BE2C (cell line): ENCODE measurements at regions not wholly inside any gene's neighbourhood (a gene's known extent, or its start where the extent isn't known, plus 50 kb on each side); places are given as distances from the start of the nearest gene placed in this dataset.
A peak's percentile ranks its signal among the peaks of the same experiment; 100 is the strongest.

Source experiments
- DNase-seq: peaks from one replicate; pipeline ENCODE4 v3.0.0-alpha.2; 2020
- H3K27me3 ChIP-seq: fragments of 250-450 bp; sonication (Bioruptor Pico); 2 replicates; pipeline ENCODE4 v1.5.1; 2020; ENCODE audit warnings: mild to moderate bottlenecking
- H3K36me3 ChIP-seq: fragments of 250-450 bp; sonication (Bioruptor Pico); 2 replicates; pipeline ENCODE4 v1.5.1; 2020; ENCODE audit warnings: mild to moderate bottlenecking
- H3K4me1 ChIP-seq: fragments of 250-450 bp; sonication (Bioruptor Pico); 2 replicates; pipeline ENCODE4 v1.5.1; 2020
- H3K4me3 ChIP-seq: 2 replicates; pipeline ENCODE4 v1.5.1; 2011; ENCODE audit warnings: low read depth, low read length
- H3K9me3 ChIP-seq: fragments of 250-450 bp; sonication (Bioruptor Pico); 2 replicates; pipeline ENCODE4 v1.5.1; 2020
- TF ChIP-seq, protein P1 (sequence below): IDR thresholded peaks from 2 replicates; pipeline ENCODE4 v1.5.1; 2012; ENCODE audit warnings: mild to moderate bottlenecking, low read depth, low read length

DNA sequence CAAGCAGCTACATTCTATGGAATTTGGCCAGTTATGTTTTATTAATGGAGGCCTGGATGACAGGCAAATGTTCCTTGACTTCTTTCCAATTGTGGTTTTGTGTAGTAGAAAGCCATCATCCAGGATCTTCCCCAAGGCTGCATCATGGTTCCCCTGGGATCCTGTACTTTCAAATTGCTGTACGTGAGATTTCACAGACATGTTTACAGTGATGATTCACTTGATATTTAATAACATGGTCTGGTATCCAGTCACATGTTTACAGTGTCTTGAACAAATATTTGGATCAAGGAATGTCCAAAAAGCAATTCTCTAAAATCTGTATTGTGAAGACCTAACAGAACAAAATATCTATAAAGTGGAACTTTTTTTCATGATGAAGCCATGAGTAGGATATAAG is 68.3 kb upstream of the ST6GALNAC3 start:
- Histone ChIP-seq H3K36me3 (no peaks in the 10 kb centered on the region), H3K4me3 (no peak overlapping the region), H3K9me3 (no peaks in the 10 kb centered on the region), H3K4me1 (no peaks in the 10 kb centered on the region), H3K27me3 (no peaks in the 10 kb centered on the region)
- TF ChIP-seq, protein P1, sequence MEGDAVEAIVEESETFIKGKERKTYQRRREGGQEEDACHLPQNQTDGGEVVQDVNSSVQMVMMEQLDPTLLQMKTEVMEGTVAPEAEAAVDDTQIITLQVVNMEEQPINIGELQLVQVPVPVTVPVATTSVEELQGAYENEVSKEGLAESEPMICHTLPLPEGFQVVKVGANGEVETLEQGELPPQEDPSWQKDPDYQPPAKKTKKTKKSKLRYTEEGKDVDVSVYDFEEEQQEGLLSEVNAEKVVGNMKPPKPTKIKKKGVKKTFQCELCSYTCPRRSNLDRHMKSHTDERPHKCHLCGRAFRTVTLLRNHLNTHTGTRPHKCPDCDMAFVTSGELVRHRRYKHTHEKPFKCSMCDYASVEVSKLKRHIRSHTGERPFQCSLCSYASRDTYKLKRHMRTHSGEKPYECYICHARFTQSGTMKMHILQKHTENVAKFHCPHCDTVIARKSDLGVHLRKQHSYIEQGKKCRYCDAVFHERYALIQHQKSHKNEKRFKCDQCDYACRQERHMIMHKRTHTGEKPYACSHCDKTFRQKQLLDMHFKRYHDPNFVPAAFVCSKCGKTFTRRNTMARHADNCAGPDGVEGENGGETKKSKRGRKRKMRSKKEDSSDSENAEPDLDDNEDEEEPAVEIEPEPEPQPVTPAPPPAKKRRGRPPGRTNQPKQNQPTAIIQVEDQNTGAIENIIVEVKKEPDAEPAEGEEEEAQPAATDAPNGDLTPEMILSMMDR, result no peak
- peak; percentile 12 for DNase-seq

DNA sequence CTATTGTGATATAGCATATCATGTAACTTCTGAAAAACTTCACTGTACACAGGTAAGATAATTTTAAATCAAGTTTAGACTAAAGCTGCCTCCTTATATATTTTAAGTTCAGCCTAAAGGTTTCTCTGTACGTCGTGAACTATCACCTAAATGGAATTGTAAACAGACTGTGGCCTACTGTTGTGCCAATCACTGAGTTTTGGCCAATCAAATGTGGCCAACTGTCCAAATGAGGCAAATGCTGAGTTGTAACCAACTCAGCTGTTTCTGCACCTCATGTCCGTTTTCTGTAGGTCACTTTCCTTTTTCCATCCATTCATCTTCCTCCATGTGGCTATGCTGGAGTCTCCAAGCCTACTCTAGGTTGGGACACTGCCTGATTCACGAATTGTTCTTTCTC is 63.7 kb upstream of the ST6GALNAC3 start:
- no peaks in the 10 kb centered on the region for H3K9me3 ChIP-seq
- no peak for DNase-seq
- H3K4me3 ChIP-seq, result no peak overlapping the region
- no peaks in the 10 kb centered on the region for H3K36me3 ChIP-seq
- TF ChIP-seq, protein P1, result no peak
- no peaks in the 10 kb centered on the region for H3K27me3 ChIP-seq
- no peaks in the 10 kb centered on the region for H3K4me1 ChIP-seq

DNA sequence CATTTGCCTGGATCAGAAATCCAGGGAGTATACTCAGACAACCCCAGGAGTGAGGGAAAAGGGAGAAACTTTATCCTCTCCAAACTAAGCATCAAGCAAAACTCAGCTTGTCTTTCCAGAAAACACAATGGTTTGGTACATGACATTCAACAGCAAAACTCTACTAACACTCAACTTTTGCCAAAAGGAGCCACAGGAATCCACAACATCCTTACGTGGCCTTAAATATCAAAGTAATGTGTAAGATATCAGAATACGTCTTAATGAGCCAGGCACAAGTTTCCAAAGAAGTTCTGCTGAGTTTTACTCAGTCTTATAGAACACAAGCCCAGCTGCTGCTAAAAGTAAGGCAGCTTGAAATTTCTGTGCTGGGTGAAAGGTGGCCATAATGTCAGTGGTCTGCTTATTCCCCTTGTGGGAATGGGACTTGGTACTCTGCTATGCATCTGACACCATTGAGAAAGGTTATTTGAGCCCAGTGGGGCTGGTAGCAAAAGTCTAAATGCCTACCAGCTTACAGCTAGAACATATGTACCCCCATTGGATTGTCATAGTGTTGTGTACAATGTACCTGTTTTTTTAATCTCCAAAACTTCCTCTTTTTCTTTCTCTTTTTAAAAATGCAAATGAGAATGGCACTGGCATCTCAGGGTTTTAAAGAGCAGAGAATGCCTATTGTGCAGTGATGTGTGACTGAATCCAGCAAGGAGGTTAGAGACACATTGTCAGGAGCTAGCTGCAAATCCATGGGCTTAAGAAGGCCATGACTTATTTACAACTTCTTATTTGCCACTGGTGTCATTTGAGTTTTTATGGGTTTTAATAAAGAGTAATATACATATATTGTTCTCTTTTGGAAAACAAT is 62.0 kb upstream of the ST6GALNAC3 start:
- DNase-seq, result no peak
- Histone ChIP-seq H3K27me3 (no peaks in the 10 kb centered on the region), H3K4me3 (no peak overlapping the region), H3K4me1 (no peaks in the 10 kb centered on the region), H3K36me3 (no peaks in the 10 kb centered on the region), H3K9me3 (no peaks in the 10 kb centered on the region)
- TF ChIP-seq, protein P1, result no peak

DNA sequence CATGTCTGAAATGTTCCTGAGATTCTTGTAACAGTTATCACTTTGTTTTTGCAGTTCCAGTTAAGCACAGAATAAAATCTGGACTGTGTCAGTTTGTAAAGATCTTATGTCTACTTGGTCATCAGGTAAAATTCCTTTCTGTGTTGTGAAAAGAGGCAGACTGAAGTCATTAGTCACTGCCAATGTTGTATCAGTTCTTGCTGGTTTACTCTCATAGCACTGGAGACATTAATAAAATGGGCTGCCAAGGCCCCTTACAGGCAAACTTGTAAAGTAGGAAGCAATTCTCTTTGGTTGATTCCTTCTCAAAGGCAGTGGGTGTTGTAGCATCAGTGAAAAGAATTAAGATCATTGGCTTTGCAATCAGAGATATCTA is 61.4 kb upstream of the ST6GALNAC3 start:
- Histone ChIP-seq H3K4me1 (no peaks in the 10 kb centered on the region), H3K9me3 (no peaks in the 10 kb centered on the region), H3K36me3 (no peaks in the 10 kb centered on the region), H3K4me3 (no peak overlapping the region), H3K27me3 (no peaks in the 10 kb centered on the region)
- TF ChIP-seq, protein P1, result no peak
- no peak for DNase-seq

DNA sequence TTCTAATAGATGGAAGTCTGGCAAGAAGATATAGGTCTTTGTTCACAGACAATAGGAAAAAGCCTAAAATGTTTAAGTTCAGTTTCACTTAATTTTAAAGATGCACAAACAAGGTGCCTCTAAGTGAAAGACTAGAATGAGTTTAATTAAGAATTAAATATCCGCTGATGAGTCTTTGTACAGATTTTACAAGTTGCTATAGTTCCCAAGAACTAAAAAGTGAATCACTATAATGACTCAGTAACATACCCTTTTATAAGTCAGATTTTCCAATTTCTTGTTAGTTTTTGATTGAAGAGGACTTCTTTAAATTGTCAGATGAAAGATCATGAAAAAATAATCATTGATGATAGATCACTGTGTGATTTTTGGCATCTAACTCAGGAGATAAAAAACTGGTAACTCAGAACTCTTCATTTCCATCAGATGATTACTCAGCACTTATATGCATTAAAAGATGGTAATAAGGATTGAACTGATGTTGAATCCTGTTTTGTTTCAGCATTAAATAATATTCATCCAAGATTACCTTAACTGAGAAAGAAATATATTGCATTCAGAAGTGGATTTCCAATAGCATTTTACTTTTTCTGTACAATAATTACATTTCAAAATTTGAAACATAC is 59.0 kb upstream of the ST6GALNAC3 start:
- no peaks in the 10 kb centered on the region for H3K27me3 ChIP-seq
- no peaks in the 10 kb centered on the region for H3K9me3 ChIP-seq
- TF ChIP-seq, protein P1, result no peak
- H3K4me3 ChIP-seq, result no peak overlapping the region
- no peak for DNase-seq
- no peaks in the 10 kb centered on the region for H3K36me3 ChIP-seq
- H3K4me1 ChIP-seq, result no peaks in the 10 kb centered on the region

DNA sequence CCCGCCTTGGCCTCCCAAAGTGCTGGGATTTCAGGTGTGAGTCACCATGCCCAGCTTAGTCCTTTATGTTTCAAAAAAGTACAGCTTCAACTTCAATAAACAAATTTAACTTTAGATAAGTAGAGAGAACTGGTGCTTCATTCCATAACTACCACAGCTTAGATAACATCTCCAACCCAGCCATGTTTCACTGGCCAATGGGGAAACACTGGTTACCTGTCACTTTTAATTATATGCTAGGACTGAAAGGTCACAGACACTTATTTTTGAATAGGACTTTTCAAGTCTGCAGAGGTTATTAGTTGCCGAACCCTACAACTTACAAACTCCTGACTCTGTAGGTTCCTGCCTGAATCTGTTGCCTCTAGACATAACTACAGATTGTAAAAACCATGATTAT is 56.5 kb upstream of the ST6GALNAC3 start:
- DNase-seq, result peak; percentile 4
- Histone ChIP-seq H3K9me3 (no peaks in the 10 kb centered on the region), H3K4me1 (no peaks in the 10 kb centered on the region), H3K27me3 (no peaks in the 10 kb centered on the region), H3K4me3 (no peak overlapping the region), H3K36me3 (no peaks in the 10 kb centered on the region)
- TF ChIP-seq, protein P1, result no peak
